ENCODE measurements at regions not wholly inside any gene's neighbourhood (a gene's known extent, or its start where the extent isn't known, plus 50 kb on each side); places are given as distances from the start of the nearest gene placed in this dataset.
A peak's percentile ranks its signal among the peaks of the same experiment; 100 is the strongest.

DNA sequence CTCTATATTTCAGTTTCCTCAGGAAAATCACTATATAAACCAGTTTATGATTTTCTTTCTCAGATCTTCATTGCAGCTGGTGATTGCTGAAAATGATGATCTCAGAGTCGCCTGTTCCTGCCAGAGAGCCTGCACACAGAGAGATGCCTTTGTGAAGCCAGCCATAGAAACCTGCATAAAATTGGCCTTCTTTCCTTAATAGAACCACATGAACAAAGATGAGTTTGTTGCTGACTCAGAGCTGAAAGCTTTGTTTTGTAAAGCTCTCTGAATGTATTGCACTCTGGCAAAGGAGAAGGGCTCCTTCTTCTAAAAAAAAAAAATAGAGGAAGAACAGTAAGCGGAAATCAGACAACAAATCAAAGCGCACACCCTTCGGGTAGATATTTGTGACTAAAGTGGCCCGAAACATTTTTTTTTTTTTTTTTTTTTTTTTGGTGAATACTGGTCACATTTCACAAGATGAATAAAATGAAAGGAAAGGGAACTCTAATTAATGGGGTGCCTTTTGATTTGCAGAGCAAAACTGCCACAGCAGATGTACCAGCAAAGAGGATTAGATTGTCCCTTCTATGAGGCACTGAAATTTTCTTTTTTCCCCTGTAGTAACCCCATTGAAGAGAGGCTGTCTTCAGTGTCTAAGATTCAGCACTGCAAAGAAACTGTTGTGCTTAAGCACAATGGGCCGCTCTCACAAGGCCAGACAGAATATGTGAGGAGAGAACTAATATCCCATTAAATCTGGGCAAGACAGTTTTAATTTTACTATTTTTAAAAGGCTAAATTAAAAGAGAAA lies 75.1 kb upstream of the PTPRZ1 start:
- Histone ChIP-seq H3K4me3 (ENCODE audit: low read length) (no peak overlapping the region), H3K9ac (ENCODE audit: low read length) (no peak overlapping the region)

DNA sequence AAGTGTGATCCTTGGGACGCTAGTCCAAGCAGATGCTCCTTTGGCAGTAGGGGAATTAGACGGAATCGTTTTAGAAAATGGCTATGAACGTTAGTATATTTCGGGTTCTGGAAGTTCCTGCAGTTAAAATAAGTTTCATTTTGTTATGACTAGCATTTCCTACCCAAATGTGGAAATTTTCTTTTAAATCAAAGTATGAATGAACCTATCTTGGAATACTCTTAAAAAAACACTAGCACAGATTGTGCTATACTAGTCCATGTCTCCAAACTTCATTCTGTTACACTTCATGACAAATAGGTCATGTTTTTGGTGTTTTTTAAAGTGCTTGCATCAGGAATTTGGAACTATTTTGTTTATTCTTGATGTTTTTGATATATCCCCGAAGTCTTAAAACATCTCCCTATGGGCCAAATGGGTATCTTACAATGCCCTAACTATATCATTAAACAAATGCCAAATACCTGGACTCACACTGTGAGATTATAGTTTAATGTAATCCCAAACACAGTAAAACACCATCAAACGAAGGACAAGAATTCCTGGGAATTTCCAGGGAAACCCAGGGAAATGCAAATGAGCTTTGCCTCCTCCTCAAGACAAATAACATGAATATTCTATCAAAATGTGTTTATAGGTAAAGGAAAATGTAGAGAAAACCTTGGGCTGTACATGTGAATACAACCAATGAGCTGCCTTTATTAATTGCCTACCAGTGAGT lies 75.9 kb upstream of the PTPRZ1 start:
- TF ChIP-seq EZH2phosphoT487 (IDR thresholded peaks at IDR 0.05; ENCODE audit: low read length) = no peak
- TF ChIP-seq EZH2 (optimal IDR thresholded peaks at IDR 0.05; ENCODE audit: low read depth, low read length) = no peak
- TF ChIP-seq, protein P1, sequence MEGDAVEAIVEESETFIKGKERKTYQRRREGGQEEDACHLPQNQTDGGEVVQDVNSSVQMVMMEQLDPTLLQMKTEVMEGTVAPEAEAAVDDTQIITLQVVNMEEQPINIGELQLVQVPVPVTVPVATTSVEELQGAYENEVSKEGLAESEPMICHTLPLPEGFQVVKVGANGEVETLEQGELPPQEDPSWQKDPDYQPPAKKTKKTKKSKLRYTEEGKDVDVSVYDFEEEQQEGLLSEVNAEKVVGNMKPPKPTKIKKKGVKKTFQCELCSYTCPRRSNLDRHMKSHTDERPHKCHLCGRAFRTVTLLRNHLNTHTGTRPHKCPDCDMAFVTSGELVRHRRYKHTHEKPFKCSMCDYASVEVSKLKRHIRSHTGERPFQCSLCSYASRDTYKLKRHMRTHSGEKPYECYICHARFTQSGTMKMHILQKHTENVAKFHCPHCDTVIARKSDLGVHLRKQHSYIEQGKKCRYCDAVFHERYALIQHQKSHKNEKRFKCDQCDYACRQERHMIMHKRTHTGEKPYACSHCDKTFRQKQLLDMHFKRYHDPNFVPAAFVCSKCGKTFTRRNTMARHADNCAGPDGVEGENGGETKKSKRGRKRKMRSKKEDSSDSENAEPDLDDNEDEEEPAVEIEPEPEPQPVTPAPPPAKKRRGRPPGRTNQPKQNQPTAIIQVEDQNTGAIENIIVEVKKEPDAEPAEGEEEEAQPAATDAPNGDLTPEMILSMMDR (IDR thresholded peaks at IDR 0.05; ENCODE audit: low read length) = no peak
- H3K36me3 ChIP-seq (replicated peaks; ENCODE audit: insufficient read depth, low read length) = no peaks in the 10 kb centered on the region
- H3K4me1 ChIP-seq (ENCODE audit: low read length) = peaks cover 12% of the 10 kb centered on the region
- H3K9me3 ChIP-seq (replicated peaks; ENCODE audit: insufficient read depth, low read length) = no peaks in the 10 kb centered on the region
- no peak overlapping the region for H3K9ac ChIP-seq (ENCODE audit: low read length)
- H3K79me2 ChIP-seq (ENCODE audit: low read length) = no peaks in the 10 kb centered on the region
- no peaks in the 10 kb centered on the region for H4K20me1 ChIP-seq (ENCODE audit: insufficient read depth, low read length)
- H3K9me2 ChIP-seq (replicated peaks; ENCODE audit: insufficient read depth, low read length) = no peaks in the 10 kb centered on the region
- H3K4me3 ChIP-seq (ENCODE audit: low read length) = no peak overlapping the region
- no peaks in the 10 kb centered on the region for H3F3A ChIP-seq (ENCODE audit: insufficient read depth, low read length)
- no peak for DNase-seq
- no peak overlapping the region for H2AFZ ChIP-seq (ENCODE audit: low read length)
- H3K4me2 ChIP-seq (ENCODE audit: low read depth, low read length) = no peak overlapping the region
- no peak overlapping the region for H3K27ac ChIP-seq (ENCODE audit: low read length)
- H3K27me3 ChIP-seq (replicated peaks; ENCODE audit: insufficient read depth, low read length) = no peaks in the 10 kb centered on the region

More for the DNA sequence above, 75.1 kb upstream of the PTPRZ1 start:
- Histone ChIP-seq H3K27ac (ENCODE audit: low read length) (no peak overlapping the region), H3K36me3 (replicated peaks; ENCODE audit: insufficient read depth, low read length) (no peaks in the 10 kb centered on the region), H3K4me2 (ENCODE audit: low read depth, low read length) (no peak overlapping the region), H2AFZ (ENCODE audit: low read length) (no peak overlapping the region), H3K79me2 (ENCODE audit: low read length) (no peaks in the 10 kb centered on the region), H3K9me3 (replicated peaks; ENCODE audit: insufficient read depth, low read length) (no peaks in the 10 kb centered on the region), H3K27me3 (replicated peaks; ENCODE audit: insufficient read depth, low read length) (no peaks in the 10 kb centered on the region), H3F3A (ENCODE audit: insufficient read depth, low read length) (no peaks in the 10 kb centered on the region), H3K9me2 (replicated peaks; ENCODE audit: insufficient read depth, low read length) (no peaks in the 10 kb centered on the region), H4K20me1 (ENCODE audit: insufficient read depth, low read length) (no peaks in the 10 kb centered on the region), H3K4me1 (ENCODE audit: low read length) (peaks cover 12% of the 10 kb centered on the region)
- TF ChIP-seq, protein P1 (IDR thresholded peaks at IDR 0.05; ENCODE audit: low read length) = no peak
- no peak for TF ChIP-seq EZH2 (optimal IDR thresholded peaks at IDR 0.05; ENCODE audit: low read depth, low read length)
- TF ChIP-seq EZH2phosphoT487 (IDR thresholded peaks at IDR 0.05; ENCODE audit: low read length) = no peak
- peak; percentile 31 for DNase-seq

DNA sequence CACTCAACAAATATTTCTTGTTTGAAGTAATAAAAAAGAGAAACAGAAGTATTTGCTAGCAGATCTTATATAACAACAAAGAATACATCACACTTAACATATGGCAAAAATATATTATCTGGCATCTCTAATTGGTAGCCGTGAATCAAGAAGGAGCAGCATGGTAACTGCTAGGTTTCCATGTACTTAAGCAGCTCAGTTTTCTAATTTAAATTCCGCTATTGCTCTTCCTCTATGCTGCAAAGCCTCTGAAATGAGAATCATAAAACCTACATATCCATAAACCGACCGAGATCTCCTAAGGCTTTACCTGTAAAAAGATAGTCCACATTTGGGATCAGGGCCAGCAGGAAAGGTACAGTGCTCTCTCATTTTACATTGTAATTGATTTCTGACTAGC lies 76.6 kb upstream of the PTPRZ1 start:
- Histone ChIP-seq H3K4me1 (ENCODE audit: low read length) (peaks cover 12% of the 10 kb centered on the region), H3K27me3 (replicated peaks; ENCODE audit: insufficient read depth, low read length) (no peaks in the 10 kb centered on the region), H4K20me1 (ENCODE audit: insufficient read depth, low read length) (no peaks in the 10 kb centered on the region), H3K9me3 (replicated peaks; ENCODE audit: insufficient read depth, low read length) (no peaks in the 10 kb centered on the region), H3K27ac (ENCODE audit: low read length) (no peak overlapping the region), H3K79me2 (ENCODE audit: low read length) (no peaks in the 10 kb centered on the region), H3K36me3 (replicated peaks; ENCODE audit: insufficient read depth, low read length) (no peaks in the 10 kb centered on the region), H3K9ac (ENCODE audit: low read length) (no peak overlapping the region), H3F3A (ENCODE audit: insufficient read depth, low read length) (no peaks in the 10 kb centered on the region), H3K9me2 (replicated peaks; ENCODE audit: insufficient read depth, low read length) (no peaks in the 10 kb centered on the region), H3K4me2 (ENCODE audit: low read depth, low read length) (no peak overlapping the region), H2AFZ (ENCODE audit: low read length) (no peak overlapping the region), H3K4me3 (ENCODE audit: low read length) (no peak overlapping the region)
- DNase-seq = no peak
- TF ChIP-seq, protein P1 (IDR thresholded peaks at IDR 0.05; ENCODE audit: low read length) = no peak
- TF ChIP-seq EZH2phosphoT487 (IDR thresholded peaks at IDR 0.05; ENCODE audit: low read length) = no peak
- no peak for TF ChIP-seq EZH2 (optimal IDR thresholded peaks at IDR 0.05; ENCODE audit: low read depth, low read length)

Measured in MM.1S (cell line).